GM19467 (cell line): ENCODE measurements at regions not wholly inside any gene's neighbourhood (a gene's known extent, or its start where the extent isn't known, plus 50 kb on each side); places are given as distances from the start of the nearest gene placed in this dataset.
A peak's percentile ranks its signal among the peaks of the same experiment; 100 is the strongest.

Experiments
- ATAC-seq: cut with Tn5 transposase; IDR thresholded peaks from one replicate; pipeline ENCODE4 v1.9.1; 2021; ENCODE audit warnings: mild to moderate bottlenecking, moderate library complexity; ENCODE audit not compliant: unreplicated experiment

DNA sequence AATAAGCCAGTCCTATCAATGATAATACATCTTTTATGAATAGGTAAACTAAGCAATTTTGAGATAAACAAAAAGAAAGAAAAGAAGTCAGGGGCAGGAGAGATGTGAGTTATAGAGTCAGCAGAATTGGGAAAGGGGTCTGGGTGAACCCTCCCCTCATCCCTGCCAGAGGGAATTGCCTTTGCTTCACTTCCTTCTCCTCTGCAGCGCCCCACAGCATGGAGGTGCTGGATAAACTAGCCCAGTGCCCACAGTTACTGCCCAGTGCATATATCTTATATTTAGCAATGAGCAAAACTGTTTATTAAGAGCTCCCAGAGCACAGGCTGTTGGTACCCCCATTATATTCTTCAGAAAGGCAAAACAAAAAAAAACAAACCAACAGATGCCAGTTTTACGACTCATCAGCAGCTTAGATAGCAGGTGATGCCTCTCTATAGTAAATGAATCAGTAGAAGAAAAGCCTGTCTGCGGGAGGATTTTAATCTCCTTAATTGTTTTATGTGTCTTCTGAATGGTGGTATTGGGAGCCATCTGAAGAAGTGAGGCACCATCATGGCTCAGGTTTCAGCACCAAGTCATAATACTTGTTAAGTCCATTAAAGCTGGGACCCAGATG, 419.2 kb downstream of the EPM2A start:
- ATAC-seq, result no peak

DNA sequence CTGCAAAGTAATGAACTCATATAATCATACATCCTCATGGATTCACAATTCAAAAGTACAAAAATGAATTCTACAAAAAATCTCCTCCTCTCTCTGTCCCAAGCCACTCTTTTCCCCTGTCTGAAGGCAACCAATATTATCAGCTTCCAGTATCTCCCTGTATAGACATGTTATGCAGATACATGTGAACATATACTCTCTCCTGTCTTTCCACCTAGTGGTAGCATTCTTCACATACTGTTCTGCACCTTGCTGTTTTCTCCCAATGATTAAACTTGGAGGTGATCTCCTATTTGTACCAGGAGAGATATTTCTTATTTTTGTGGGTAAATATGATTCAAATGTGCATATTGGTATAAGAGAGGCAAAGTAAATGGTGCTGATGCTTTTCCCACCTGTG, 416.4 kb downstream of the EPM2A start:
- ATAC-seq, result no peak

DNA sequence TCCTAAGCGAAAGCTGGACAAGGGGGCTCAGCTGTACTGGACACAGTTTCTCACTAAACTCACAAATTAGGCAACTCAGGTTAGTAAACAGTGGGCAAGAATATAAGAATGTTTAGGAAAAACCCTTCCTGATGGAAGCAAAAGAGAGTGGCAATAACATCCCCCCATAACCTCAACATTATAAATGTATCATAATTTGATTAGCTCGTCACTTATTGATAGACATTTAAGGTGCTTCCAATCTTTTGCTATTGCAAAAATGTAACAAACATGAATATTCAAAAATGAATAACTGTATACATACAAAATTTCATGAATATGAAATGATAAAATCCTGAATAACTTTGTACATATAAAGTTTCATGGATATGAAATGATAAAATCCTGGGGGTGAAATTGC, 415.7 kb downstream of the EPM2A start:
- no peak for ATAC-seq

DNA sequence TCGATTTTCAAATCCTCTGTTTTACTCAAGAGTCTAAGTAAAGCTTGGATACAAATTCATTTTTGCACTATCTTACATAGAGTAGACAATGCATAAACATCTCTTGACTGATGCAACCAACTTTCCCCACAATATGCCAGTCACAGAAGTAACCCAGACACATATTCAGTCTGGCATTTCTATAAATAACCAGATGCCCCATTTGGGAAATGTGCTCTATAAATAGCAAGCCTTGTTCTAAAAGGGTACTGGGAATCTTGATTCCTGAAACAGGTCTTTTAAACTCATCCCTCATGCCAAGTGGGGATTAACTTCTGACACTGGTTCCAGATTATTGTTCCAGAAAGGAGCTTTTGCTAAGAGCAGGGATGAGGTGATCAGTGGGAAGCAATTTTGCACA, 411.7 kb downstream of the EPM2A start:
- no peak for ATAC-seq

DNA sequence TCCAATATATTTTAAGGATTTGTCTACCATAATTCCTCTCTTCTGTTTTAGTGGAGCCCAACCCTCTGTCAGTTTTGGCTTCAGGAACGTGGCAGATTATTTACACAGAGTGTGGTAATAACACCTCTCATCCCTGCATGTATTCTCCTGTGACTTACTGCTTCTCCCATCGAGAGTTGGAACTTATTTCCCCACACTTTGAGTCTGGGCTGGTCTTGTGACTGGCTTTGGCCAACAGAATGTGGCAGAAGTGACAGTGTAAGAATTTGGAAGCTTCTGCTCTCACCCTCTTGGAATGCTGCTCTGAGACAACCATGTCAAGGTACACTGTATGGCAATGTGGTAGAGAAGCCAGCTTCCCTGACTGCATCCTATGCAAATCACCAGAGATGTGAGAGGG, 407.7 kb downstream of the EPM2A start:
- ATAC-seq, result no peak

DNA sequence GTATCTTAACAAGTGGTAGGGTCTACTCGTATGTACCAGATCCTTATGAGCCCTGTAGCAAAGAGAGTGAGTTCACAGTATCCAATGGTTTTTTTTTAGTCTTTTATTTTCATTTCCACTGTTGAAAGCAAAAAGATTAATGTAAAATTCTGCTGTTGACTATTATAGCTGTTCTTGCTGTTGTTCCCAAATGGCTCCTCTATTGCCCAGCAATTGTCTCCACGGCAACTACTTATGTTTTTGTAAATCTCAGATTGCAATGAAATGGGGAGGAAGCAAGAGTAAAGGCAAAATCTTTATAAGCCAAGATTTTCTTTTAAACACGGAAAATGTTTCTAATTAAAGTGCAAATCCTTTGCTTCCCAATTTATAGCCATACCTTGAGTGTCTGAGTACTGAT, 406.1 kb downstream of the EPM2A start:
- no peak for ATAC-seq

DNA sequence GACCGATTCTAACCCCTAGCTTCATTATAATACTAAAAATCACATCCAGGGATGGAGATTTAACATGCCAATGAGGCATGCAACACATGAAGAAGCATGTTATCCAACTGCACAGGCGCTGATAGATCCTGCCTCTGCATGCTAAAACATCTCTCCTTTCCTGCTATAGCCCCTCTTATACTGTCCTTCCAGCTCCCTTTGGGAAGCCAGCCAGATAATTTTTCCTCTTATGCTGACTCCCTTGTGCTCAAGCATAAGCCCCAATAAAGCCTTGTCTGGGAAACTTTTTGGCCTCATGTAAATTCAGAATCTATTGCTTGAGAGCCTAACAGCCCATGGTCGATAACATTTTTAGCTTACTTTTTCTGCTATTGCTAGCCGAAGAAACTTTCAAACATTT, 404.3 kb downstream of the EPM2A start:
- ATAC-seq, result no peak

DNA sequence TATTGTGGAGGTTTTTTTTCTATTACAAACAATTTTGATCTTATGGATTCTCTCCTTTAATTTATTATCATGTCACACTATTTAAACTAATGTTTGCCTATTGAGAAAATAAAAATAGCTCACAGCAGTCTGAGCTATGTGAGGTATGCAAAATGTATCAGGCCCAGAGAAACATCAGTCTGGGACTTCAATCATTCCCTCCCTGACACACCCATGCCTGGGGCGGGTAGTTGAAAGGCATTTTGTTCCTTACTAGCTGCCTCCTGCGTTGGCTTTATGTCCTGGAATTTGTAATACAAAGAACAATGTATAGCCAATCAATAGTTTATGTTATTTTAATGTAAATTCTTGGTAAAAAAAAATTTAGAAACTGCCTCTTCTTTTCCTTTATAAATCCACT, 403.3 kb downstream of the EPM2A start:
- ATAC-seq, result no peak

DNA sequence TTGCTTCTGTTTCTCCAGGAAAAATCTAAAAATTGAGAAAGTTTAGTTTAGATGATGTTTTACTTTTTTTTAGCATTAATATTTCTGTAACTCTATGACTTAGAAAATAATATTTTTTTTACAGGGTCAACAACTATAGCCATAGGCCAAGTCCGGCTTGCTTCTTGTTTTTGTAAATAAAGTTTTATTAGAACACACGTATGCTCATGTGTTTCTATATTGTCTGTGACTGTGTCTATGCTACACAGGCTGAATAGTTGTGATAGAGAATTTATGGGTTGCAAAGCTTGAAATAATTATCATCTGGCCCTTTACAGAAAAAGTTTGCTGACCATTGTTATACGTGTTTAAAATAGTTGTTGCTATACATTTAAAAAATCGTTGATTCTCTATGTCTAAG, 399.2 kb downstream of the EPM2A start:
- ATAC-seq, result no peak

DNA sequence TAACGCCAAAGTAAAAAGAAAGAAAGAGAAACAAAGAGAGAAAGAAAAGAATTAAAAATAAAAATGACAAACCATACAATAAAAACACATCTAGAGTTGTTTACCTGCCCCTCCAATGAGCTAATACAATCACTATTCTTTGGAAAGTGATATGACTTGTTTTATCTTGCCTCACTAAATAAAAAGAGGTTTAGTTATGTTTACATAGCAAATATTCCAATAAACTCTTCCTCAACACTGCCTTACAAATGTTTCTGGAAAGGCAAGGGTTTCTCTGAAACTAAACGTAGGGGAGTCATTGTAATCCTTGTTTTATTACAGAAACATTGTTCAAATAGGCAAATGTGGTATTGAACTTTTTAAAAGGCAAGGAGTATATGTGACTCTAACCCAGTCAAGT, 396.2 kb downstream of the EPM2A start:
- ATAC-seq, result no peak

DNA sequence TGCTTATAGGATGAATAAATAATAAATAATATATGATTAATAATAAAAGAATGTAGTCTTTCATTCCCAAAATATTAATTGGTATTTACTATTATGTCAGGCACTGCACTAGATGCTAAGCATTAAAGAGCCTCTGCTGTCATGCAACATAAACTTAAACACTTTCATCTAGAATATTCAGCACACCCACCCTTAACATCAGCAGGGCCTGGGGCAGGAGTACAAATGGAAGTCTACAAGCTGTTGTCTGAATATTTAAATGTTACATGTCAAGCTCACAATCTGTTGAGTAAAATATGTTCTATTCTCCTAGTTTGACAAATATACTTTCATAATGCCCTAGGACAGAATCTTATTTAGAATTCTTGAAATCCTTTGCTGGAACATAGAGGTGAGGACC, 395.1 kb downstream of the EPM2A start:
- ATAC-seq, result no peak

DNA sequence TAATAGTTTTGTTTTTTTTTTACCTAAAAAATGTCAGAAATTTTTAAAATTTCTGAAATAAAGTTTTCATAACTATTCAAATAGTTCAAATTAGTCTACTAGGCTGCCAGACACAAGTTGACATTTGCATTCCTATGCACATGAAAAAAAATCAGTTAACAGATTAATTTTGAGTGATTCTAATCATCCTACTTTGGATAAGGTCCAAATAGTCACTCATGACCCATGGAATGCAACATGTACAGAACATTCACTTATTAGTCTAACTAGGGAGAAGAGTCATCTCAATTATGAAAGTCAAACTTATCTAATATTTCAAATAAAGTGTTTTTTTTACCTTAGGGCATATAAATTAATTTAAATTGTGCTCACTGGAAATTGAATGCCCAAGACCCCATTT, 390.2 kb downstream of the EPM2A start:
- no peak for ATAC-seq

DNA sequence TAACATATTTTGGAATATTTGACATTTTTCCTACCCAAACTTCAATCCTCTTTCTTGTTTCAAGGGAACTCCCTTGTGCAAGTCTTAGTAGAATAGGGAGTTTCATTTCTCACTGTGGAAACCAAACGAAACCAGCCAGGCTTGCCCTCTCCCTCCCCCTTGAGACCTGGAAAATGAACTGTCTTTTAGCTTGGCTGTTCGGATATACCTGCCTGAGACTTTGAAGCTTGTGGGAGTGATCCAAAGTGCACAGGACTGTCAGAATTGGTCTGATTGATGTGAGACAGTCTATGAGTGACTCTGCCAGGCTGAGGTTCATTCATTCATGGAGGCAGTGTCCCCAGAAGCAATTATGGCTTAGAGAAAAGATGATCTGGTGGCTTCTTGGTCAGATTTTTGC, 388.1 kb downstream of the EPM2A start:
- ATAC-seq, result no peak

DNA sequence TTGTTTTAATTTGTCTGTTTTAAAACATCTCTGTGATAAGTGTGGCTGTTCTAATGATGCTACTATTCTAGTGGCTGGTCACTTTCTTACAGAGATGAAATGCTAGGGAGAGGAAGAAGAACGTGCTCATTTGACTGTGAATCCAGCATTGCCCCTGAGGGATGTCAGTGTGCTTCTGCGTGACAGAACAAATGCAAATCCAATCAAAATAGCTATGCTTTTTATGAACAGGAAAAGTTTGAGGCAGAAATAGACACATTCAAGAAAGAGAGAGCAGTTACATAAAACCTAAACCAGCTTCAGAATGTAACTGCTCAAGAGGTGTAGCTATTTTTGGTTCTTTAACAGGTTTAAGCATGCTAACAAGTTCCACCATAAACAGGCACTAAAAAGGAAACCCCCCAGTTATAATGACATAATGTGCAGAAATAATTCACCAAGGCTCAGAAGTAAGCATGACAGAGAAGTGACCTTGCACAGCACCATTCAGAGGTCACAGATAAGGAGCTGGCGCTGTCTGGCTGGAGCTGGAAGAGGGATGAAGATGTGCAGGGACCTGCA, 385.3 kb downstream of the EPM2A start:
- ATAC-seq, result peak; percentile 63

DNA sequence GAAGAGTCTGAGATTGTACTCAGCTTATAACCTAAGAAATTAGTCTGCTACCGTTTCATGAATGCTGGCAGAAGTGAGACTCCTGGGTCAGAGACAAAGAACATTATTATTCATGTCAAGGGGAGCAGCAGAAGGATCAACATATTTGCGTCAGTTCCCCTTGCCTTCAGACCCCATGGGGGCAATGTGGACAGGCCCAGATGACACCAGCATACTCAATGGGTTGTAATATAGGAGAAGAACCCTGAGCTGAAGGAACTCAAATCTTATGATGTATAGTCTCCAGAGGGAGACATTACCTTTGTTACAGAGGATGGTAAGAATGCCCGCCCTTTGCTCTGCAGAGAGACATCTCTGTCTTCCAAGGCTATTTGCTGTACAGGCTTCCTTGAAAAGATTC, 384.4 kb downstream of the EPM2A start:
- no peak for ATAC-seq

DNA sequence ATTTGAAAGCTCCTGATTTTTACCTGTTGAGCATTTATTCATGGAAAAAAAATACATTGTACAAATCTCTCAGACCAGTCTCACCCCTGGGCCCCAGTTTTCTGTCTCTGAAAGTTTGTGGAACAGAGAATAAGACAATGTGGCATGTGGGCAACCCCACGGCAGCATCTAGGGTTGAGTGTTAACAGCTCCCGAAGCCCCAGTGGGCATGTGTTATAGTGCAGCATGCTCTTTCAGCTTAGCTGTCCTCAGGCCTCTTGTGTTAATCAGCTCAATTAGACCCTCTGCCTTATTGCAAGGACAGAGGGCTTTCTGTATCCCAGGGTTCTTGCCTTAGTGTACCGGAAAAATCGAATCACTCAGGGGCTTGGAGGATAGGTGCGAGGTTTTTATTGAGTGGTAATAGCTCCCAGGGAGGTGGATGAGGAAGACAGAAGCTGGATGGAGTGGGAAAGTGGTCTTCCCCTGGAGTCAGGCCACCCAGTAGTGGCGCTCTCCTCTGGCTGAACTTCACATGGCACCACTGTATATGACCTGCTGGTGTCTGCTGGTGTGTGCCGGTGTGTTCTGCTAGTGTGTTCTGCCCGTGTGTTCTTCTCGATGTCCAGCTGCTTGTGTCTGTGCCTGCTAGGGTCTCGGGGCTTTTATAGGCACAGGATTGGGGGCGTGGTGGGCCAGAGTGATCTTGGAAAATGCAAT, 382.8 kb downstream of the EPM2A start:
- no peak for ATAC-seq

DNA sequence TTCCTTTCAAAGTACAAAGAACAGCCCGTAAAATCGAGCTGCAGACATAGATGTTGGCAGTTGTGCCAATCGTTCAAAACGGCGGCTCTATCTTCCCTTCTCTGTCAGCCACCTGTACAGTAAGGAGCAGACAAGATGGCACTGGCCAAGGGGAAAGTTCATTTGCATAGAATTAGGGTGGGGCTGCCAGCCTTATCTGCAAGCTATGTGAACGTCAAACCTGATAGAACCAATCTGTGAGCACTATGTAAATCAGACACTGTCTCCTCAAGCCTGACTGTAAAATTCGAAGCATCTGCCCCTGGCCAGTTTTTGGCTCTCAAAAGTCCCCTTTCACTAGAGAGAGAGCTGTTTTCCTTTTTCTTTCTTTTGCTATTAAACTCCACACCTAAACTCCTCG, 374.5 kb downstream of the EPM2A start:
- ATAC-seq, result no peak

DNA sequence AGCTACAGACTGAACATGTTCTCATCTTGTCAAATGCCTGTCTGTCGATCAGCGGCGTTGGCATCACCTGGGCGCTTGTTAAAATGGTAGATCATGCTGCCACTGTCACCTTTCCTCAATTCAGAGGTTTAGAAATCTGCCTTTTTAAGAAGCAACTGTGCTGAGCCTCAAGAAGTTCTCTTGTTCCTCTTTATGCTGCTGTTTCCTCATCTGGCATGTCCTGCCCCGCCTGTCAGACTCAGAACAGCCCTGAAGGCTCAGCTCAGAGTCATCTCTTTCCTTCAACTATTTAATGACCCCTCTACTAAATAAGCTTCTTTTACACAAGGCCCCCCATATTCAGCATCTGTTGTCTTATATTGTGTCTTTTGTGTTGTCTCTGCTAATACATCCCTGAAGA, 368.2 kb downstream of the EPM2A start:
- ATAC-seq, result no peak

DNA sequence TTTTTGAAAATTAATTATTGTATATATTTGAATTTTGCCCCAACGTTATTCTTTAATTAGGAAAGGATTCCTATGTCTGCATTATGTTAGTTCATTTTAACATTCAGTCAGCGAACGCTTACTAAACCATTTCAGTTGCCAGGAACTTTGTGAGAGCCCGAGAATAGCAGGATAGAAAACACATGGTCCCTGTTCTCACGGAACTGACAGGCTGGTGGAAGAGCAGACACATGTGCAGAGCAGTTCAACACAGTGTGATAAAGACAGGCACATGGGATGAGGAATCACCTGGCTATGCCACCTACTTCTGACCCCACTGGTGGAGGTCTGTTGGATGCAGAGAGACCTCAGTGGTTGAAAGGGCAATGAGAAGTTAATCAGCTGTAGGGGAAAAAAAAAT, 367.2 kb downstream of the EPM2A start:
- ATAC-seq, result no peak

DNA sequence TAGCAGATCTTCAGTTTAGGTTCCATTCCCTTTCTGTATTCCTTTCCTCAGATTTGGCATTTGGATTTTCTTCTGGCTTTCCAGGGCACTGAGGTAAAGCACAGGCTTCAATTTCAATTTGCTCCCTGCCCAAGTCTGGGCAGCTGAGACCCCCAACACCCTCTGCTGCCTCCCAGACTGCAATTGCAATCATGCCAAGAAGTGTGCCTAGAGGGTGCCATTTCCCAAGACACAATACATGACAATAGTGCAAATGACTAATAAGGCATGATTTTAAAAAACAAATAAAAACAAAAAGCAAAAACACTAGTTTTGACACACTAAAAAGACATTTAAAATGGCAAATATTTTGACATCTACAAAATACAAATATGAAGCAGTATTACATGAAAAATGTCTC, 364.8 kb downstream of the EPM2A start:
- ATAC-seq, result no peak

DNA sequence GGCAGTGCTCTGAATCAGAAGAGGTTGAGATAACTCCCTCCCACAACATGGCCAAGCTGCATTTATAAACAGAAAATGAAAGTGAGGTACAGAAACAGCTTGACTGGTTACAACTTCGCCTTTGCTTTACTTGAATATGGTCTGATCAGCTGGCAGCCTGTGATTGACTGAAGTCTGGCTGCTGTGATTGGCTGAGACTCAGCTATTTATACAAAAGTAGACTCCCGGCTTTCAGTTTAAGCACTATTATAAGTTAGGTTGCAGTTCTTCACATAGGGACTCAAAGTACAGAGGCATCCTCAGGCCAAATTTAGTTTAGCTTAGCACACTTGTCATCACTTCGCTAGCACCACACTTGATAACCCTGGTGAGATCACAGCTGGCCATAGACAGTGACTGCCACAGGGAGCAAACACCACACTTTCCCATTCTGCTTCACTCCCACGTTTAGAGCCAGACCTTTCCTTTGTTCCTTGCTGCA, 362.6 kb downstream of the EPM2A start:
- peak; percentile 98 for ATAC-seq

DNA sequence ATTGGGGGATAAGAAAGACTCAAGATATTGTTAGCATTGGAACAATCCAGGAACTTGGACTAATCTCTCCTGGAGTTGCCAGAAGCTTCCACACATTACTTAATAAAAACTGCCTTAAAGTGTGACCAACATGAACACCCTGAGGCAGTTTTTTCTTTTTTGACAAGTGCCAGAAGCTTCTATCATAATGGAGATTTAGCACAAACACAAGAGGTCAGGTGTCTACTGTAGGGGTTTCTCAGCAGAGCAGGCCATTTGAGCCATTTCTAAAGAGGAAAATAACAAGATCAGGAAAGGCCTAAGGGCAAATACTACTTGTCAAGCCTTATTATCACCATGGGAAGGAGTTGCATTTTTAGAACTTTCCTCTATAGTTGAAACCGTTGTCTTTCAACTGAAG, 361.5 kb downstream of the EPM2A start:
- ATAC-seq, result no peak

DNA sequence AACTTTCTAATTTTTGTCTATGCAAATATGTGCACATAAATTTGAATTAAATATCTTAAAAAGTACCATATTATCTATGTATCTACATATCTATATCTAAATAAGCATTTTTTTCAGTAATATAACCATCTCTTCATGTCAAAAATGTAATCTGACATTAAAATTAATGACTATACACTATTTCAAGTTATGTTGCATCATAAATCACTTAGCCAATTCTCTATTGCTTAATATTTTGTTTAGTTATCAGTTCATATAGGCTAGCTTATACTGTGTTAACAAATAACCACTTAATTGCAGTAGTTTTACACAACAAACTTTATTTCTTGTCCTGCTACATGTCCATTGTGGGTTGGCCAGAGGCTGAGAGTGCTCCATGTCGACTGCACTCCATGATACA, 360.8 kb downstream of the EPM2A start:
- ATAC-seq, result no peak
